Nephron progenitor cell (in vitro differentiated cells): ENCODE measurements at regions not wholly inside any gene's neighbourhood (a gene's known extent, or its start where the extent isn't known, plus 50 kb on each side); places are given as distances from the start of the nearest gene placed in this dataset.

ENCODE experiments used
- DNase-seq: peaks from one replicate; pipeline ENCODE4 v3.0.0; 2021
- H3K27ac Mint-ChIP-seq: 2 replicates; pipeline ENCODE4 v1.8.0; 2021; ENCODE audit warnings: mild to moderate bottlenecking, moderate library complexity, mixed read lengths
- H3K27me3 Mint-ChIP-seq: 2 replicates; pipeline ENCODE4 v1.8.0; 2021; ENCODE audit warnings: mild to moderate bottlenecking, low read depth, mixed read lengths; ENCODE audit not compliant: poor library complexity
- H3K36me3 Mint-ChIP-seq: 2 replicates; pipeline ENCODE4 v1.8.0; 2021; ENCODE audit warnings: low read depth, mixed read lengths
- H3K4me1 Mint-ChIP-seq: 2 replicates; pipeline ENCODE4 v1.8.0; 2021; ENCODE audit warnings: mixed read lengths
- H3K4me3 Mint-ChIP-seq: 2 replicates; pipeline ENCODE4 v1.8.0; 2021; ENCODE audit warnings: mild to moderate bottlenecking, moderate library complexity, mixed read lengths
- H3K9me3 Mint-ChIP-seq: 2 replicates; pipeline ENCODE4 v1.8.0; 2021; ENCODE audit warnings: mild to moderate bottlenecking, moderate library complexity, mixed read lengths
- TF ChIP-seq, protein P1 (sequence below): fragments of 200-600 bp; sonication (generic); IDR thresholded peaks from 2 replicates; pipeline ENCODE4 v1.5.0; 2021; ENCODE audit warnings: antibody characterized with exemption

DNA sequence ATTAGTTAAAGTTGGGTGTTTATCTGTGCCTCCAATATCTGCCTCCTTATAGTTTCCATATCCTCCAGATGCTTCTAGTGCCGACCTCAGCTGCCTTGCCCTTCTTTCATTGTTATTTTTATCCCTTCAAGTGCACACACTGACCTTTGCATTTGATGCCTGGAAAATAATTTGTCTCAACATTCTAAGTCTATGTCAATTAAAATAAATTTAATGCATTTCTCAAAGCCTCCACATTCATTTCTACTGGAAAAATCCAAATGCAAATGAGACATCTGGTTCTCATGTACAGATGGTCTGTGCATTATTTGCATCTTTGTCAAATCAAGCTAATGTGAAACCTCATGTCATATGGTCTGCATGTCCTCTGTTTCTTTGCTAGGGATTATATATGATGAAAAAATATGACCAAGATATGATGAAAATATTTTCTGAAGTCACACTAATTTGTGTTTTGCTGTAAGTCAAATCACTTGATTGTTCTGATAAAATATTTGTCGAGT is 61.4 kb downstream of the TMEM100 start:
- Mint-ChIP-seq H3K27me3 (peaks cover 6% of the 10 kb centered on the region), H3K4me1 (peaks cover 35% of the 10 kb centered on the region), H3K27ac (no peak overlapping the region), H3K36me3 (no peaks in the 10 kb centered on the region), H3K9me3 (no peaks in the 10 kb centered on the region), H3K4me3 (no peak overlapping the region)
- TF ChIP-seq, protein P1, sequence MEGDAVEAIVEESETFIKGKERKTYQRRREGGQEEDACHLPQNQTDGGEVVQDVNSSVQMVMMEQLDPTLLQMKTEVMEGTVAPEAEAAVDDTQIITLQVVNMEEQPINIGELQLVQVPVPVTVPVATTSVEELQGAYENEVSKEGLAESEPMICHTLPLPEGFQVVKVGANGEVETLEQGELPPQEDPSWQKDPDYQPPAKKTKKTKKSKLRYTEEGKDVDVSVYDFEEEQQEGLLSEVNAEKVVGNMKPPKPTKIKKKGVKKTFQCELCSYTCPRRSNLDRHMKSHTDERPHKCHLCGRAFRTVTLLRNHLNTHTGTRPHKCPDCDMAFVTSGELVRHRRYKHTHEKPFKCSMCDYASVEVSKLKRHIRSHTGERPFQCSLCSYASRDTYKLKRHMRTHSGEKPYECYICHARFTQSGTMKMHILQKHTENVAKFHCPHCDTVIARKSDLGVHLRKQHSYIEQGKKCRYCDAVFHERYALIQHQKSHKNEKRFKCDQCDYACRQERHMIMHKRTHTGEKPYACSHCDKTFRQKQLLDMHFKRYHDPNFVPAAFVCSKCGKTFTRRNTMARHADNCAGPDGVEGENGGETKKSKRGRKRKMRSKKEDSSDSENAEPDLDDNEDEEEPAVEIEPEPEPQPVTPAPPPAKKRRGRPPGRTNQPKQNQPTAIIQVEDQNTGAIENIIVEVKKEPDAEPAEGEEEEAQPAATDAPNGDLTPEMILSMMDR = no peak
- DNase-seq = no peak

DNA sequence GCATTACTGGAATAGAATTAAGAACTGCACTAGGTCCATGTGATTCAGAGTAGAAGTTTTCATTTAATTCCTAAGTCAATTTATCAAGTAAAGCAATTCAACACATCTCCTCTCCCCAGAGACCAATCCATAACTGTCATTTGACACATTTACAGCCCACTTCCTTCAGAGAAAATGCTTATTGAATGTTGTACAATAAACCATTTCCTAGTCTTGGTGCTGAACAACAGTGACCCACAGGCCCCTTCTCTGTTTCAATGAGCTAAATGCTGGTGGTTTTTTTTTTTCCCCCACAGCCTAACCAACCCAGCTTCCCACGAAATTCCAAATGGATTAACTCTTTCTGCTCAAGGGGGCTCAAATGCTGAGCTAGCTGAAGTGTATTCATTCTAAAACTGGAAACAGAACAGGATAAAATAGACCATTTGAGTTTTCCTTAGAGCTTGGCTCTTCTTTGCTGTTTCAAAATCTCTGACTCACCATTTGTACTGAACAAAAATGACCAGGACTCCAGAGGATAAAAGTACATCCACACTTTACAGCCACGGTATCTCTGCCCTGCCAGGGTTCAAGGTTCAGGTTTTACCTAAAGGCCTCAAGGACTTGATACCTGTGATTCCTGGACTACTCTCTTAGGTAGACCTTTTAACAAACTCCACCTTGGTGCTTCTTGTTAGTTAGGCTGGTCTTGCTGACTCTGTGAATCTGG is 62.3 kb downstream of the TMEM100 start:
- peak; percentile 18 for DNase-seq
- Mint-ChIP-seq H3K27me3 (peaks cover 6% of the 10 kb centered on the region), H3K9me3 (no peaks in the 10 kb centered on the region), H3K27ac (peak overlapping the region; percentile 78), H3K4me3 (no peak overlapping the region), H3K4me1 (peaks cover 38% of the 10 kb centered on the region), H3K36me3 (no peaks in the 10 kb centered on the region)
- TF ChIP-seq, protein P1 = no peak

DNA sequence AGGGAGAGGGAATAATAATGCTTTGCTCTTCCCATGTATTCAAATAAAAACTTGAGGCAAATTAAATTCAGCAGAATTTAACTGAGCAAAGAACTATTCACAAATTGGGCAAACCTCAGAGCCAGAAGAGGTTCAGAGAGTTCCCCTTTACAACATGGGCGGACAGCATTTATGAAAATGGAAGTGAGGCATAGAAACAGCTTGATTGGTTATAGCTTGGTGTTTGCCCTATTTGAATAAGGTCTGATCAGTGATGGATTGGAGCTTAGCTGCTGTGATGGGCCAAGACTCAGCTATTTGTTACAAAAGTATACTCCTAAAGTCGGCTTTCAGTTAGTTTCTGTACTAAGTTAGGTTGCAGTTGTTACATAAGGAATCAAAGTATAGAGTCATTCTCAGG is 63.0 kb downstream of the TMEM100 start:
- H3K27ac Mint-ChIP-seq = peak overlapping the region; percentile 78
- DNase-seq = no peak
- TF ChIP-seq, protein P1 = no peak
- no peak overlapping the region for H3K4me3 Mint-ChIP-seq
- no peaks in the 10 kb centered on the region for H3K9me3 Mint-ChIP-seq
- peaks cover 45% of the 10 kb centered on the region for H3K4me1 Mint-ChIP-seq
- no peaks in the 10 kb centered on the region for H3K36me3 Mint-ChIP-seq
- H3K27me3 Mint-ChIP-seq = peaks cover 6% of the 10 kb centered on the region

DNA sequence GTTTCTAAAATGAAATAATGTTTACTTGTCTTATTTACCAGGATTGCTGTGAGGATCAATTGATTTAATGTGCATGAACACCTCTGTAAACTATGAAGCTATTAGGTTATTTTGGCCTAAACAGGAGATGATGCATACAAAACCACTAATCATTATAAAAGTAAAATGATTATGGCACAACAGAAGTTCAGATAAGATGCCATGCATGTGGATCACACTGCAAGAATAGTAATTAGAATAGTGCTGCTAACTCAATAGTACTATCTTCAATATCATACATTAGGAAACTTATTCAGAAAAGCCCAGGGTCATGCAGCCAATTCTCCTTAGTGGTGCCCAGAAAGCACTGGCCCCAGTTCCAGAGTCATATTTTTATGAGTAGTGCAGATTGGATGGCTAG is 66.9 kb downstream of the TMEM100 start:
- Mint-ChIP-seq H3K4me1 (peaks cover 34% of the 10 kb centered on the region), H3K9me3 (no peaks in the 10 kb centered on the region), H3K27ac (no peak overlapping the region)

DNA sequence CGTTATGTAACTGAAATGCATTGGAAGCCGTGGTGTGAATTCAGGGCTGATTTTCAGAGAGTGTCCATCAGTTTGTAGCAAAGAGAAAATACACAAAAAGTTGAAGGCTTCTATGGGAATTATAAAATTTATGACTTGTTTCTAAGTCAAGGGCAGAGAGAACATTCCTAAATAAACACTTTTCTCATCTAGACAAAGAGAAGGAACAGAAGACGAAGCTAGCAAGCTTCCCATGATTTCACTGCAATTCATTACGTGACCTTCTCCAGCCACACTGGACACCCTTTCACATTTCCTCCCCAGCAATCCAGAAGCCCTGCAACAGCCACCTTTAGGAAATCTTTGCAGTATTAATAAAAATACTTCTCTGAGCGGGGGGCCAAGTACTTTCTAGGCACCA is 67.8 kb downstream of the TMEM100 start:
- Mint-ChIP-seq H3K27ac (no peak overlapping the region), H3K4me1 (peaks cover 25% of the 10 kb centered on the region), H3K9me3 (no peaks in the 10 kb centered on the region), H3K36me3 (no peaks in the 10 kb centered on the region), H3K27me3 (peaks cover 6% of the 10 kb centered on the region), H3K4me3 (no peak overlapping the region)
- no peak for DNase-seq
- TF ChIP-seq, protein P1 = no peak

More for the DNA sequence above, 66.9 kb downstream of the TMEM100 start:
- H3K4me3 Mint-ChIP-seq = no peak overlapping the region
- no peaks in the 10 kb centered on the region for H3K36me3 Mint-ChIP-seq
- TF ChIP-seq, protein P1 = no peak
- peaks cover 6% of the 10 kb centered on the region for H3K27me3 Mint-ChIP-seq
- DNase-seq = no peak

DNA sequence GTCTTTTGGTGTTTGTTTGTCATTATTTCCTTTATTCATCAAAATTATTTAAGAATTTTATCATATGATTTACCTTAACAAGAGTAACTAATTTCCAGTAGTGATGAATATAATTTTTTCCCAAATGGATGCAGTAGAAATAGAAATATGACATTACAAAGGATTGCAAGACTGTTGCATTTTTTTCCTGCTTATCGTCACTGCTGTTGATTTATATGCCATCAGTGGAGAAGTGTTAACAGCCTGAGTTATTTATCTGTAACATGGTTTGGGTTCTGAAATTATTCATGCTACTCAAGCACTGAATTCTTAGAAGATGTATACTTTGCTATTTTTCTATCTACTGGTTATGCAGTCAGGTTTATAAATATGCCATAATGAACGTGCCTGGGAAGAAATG is 68.6 kb downstream of the TMEM100 start:
- TF ChIP-seq, protein P1 = no peak
- no peaks in the 10 kb centered on the region for H3K9me3 Mint-ChIP-seq
- H3K4me3 Mint-ChIP-seq = no peak overlapping the region
- H3K27me3 Mint-ChIP-seq = peaks cover 5% of the 10 kb centered on the region
- no peak overlapping the region for H3K27ac Mint-ChIP-seq
- no peaks in the 10 kb centered on the region for H3K36me3 Mint-ChIP-seq
- DNase-seq = no peak
- peaks cover 19% of the 10 kb centered on the region for H3K4me1 Mint-ChIP-seq
